GM23338 (cell line): ENCODE measurements at regions not wholly inside any gene's neighbourhood (a gene's known extent, or its start where the extent isn't known, plus 50 kb on each side); places are given as distances from the start of the nearest gene placed in this dataset.

Experiments used
- ATAC-seq: fragments of 200-7000 bp; cut with Tn5 transposase; 3 replicates; pipeline ENCODE4 v1.9.1; 2020
- DNase-seq: peaks from one replicate; pipeline ENCODE4 v3.0.0-alpha.2; 2015; ENCODE audit warnings: low spot score
- H2AFZ ChIP-seq: fragments of 200-600 bp; sonication (generic); 2 replicates; pipeline ENCODE4 v1.8.0; 2016; ENCODE audit warnings: antibody characterized with exemption, mild to moderate bottlenecking, moderate library complexity
- H3F3A ChIP-seq: fragments of 200-600 bp; sonication (generic); replicated peaks from 2 replicates; pipeline ENCODE4 v1.8.0; 2017; ENCODE audit warnings: antibody characterized with exemption, mixed run types, low read depth
- H3K27ac ChIP-seq: fragments of 200-600 bp; sonication (generic); 2 replicates; pipeline ENCODE4 v1.6.1; 2016; ENCODE audit warnings: low read depth
- H3K27me3 ChIP-seq: fragments of 200-600 bp; sonication (generic); 2 replicates; pipeline ENCODE4 v1.8.0; 2016; ENCODE audit warnings: mild to moderate bottlenecking, mixed run types, moderate library complexity; ENCODE audit not compliant: insufficient read depth
- H3K36me3 ChIP-seq: fragments of 200-600 bp; sonication (generic); 2 replicates; pipeline ENCODE4 v1.8.0; 2016; ENCODE audit warnings: mild to moderate bottlenecking; ENCODE audit not compliant: insufficient read depth
- H3K4me1 ChIP-seq: fragments of 200-600 bp; sonication (generic); 2 replicates; pipeline ENCODE4 v1.8.0; 2016; ENCODE audit warnings: mild to moderate bottlenecking, moderate library complexity; ENCODE audit not compliant: insufficient read depth
- H3K4me2 ChIP-seq: fragments of 200-600 bp; sonication (generic); 2 replicates; pipeline ENCODE4 v1.7.1; 2017; ENCODE audit warnings: mixed run types
- H3K4me3 ChIP-seq: fragments of 200-600 bp; sonication (generic); 2 replicates; pipeline ENCODE4 v1.6.1; 2016; ENCODE audit warnings: mixed run types
- H3K79me2 ChIP-seq: fragments of 200-600 bp; sonication (generic); replicated peaks from 2 replicates; pipeline ENCODE4 v1.8.0; 2017; ENCODE audit warnings: mild to moderate bottlenecking; ENCODE audit not compliant: insufficient read depth
- H3K9me2 ChIP-seq: fragments of 200-600 bp; sonication (generic); 2 replicates; pipeline ENCODE4 v1.8.0; 2017; ENCODE audit not compliant: insufficient read depth
- H4K20me1 ChIP-seq: fragments of 200-600 bp; sonication (generic); replicated peaks from 2 replicates; pipeline ENCODE4 v1.8.0; 2017; ENCODE audit warnings: mild to moderate bottlenecking; ENCODE audit not compliant: insufficient read depth
- H3K27ac Mint-ChIP-seq: 2 replicates; pipeline ENCODE4 v1.8.0; 2020; ENCODE audit warnings: inconsistent platforms, mild to moderate bottlenecking, moderate library complexity, mixed read lengths
- H3K27me3 Mint-ChIP-seq: 3 replicates; pipeline ENCODE4 v1.8.0; 2022; ENCODE audit warnings: low read depth, mild to moderate bottlenecking, moderate library complexity, mixed read lengths, inconsistent platforms; ENCODE audit not compliant: insufficient read depth, poor library complexity
- H3K36me3 Mint-ChIP-seq: 3 replicates; pipeline ENCODE4 v1.8.0; 2021; ENCODE audit warnings: low read depth, mild to moderate bottlenecking, inconsistent platforms, moderate library complexity, mixed read lengths
- H3K4me1 Mint-ChIP-seq: 3 replicates; pipeline ENCODE4 v1.8.0; 2020; ENCODE audit warnings: mild to moderate bottlenecking, inconsistent platforms, mixed read lengths
- H3K4me3 Mint-ChIP-seq: 3 replicates; pipeline ENCODE4 v1.8.0; 2021; ENCODE audit warnings: moderate library complexity, mild to moderate bottlenecking, inconsistent platforms, mixed read lengths
- H3K9me3 Mint-ChIP-seq: 3 replicates; pipeline ENCODE4 v1.8.0; 2020; ENCODE audit warnings: moderate library complexity, mild to moderate bottlenecking, inconsistent platforms, mixed read lengths
- CREB1 ChIP-seq: fragments of 250-450 bp; sonication (Bioruptor Pico); IDR thresholded peaks from 2 replicates; pipeline ENCODE4 v1.5.0; 2020; ENCODE audit warnings: low read depth, mild to moderate bottlenecking, moderate library complexity
- CTCF ChIP-seq, 2 experiments: fragments of 200-600 bp in 1 of 2; sonication (generic) in 1 of 2; conservative IDR thresholded peaks; 2 replicates each; pipeline versions ENCODE4 v1.5.1 to v1.6.1; 2016 to 2017; ENCODE audit warnings: antibody characterized with exemption in 2 of 2, low read depth in 2 of 2, mild to moderate bottlenecking in 2 of 2, moderate library complexity in 1 of 2
- EZH2 ChIP-seq: fragments of 200-600 bp; sonication (generic); IDR thresholded peaks from one replicate; pipeline ENCODE4 v1.8.0; 2017; ENCODE audit warnings: antibody characterized with exemption, mild to moderate bottlenecking, low read depth; ENCODE audit not compliant: unreplicated experiment
- EZH2phosphoT487 ChIP-seq: fragments of 200-600 bp; sonication (generic); IDR thresholded peaks from one replicate; pipeline ENCODE4 v1.8.1; 2018; ENCODE audit warnings: antibody characterized with exemption; ENCODE audit not compliant: unreplicated experiment
- JUNB ChIP-seq: IDR thresholded peaks from one replicate; pipeline ENCODE4 v1.6.1; 2016; ENCODE audit warnings: antibody characterized with exemption; ENCODE audit not compliant: unreplicated experiment
- NANOG ChIP-seq: IDR thresholded peaks from 2 replicates; pipeline ENCODE4 v1.6.1; 2016; ENCODE audit warnings: antibody characterized with exemption, borderline replicate concordance
- POLR2AphosphoS5 ChIP-seq: IDR thresholded peaks from 2 replicates; pipeline ENCODE4 v1.6.1; 2016; ENCODE audit warnings: antibody characterized with exemption, low read depth
- REST ChIP-seq: IDR thresholded peaks from one replicate; pipeline ENCODE4 v1.6.1; 2018; ENCODE audit warnings: antibody characterized with exemption; ENCODE audit not compliant: unreplicated experiment
- STAT1 ChIP-seq: IDR thresholded peaks from one replicate; pipeline ENCODE4 v1.6.1; 2016; ENCODE audit warnings: antibody characterized with exemption; ENCODE audit not compliant: unreplicated experiment
- ZNF114 ChIP-seq: fragments of 250-450 bp; sonication (Bioruptor Pico); IDR thresholded peaks from 2 replicates; pipeline ENCODE4 v1.5.0; 2020; ENCODE audit warnings: mild to moderate bottlenecking, moderate library complexity
- ZNF331 ChIP-seq: fragments of 250-450 bp; sonication (Bioruptor Pico); IDR thresholded peaks from 2 replicates; pipeline ENCODE4 v1.5.0; 2020; ENCODE audit warnings: low read depth, mild to moderate bottlenecking, moderate library complexity
- TF ChIP-seq, protein P1 (sequence below): fragments of 250-450 bp; sonication (Bioruptor Pico); IDR thresholded peaks from 2 replicates; pipeline ENCODE4 v1.5.0; 2020; ENCODE audit warnings: mild to moderate bottlenecking, moderate library complexity
- TF ChIP-seq, protein P2 (sequence below): IDR thresholded peaks from 2 replicates; pipeline ENCODE4 v1.6.1; 2016; ENCODE audit warnings: antibody characterized with exemption

DNA sequence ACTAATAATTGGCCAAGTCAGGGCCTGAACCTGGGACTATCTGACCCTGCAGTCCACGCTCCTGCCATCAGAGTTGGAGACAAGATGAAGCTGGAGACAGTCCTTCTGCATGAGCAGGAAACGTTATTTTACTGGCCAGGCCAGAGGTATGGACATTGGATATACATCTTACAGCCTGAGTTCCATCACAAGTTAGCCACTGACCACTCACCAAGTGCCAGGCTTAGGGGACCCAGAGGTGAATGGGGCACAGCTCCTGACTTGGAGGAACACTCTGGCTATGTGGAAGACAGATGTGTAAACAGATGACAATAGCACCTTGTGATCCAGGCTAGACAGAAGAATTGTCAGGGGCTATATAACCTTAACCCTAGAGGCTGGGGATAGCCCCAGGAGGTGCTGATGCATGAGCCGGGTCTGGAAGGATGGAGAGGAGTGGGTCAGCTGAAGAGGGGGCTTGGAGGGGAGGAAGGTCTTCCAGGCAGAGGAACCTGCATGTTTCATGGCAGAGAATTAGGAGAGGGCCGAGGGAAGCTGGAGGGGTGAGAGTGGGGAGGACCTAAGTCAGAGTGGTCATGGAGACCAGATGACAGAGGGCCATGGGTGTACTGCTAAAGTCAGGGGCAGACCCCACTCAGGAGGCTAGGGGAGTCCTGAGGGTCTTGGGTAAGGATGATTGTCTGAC, 52.5 kb upstream of the DMRTB1 start:
- TF ChIP-seq JUNB (no peak), CREB1 (CRISPR knock-in tag) (no peak), POLR2AphosphoS5 (no peak), NANOG (no peak), EZH2phosphoT487 (no peak), ZNF114 (no peak), EZH2 (no peak), REST (no peak), CTCF (conservative IDR thresholded peaks at IDR 0.05; ENCODE audit: low read depth in 2 of 2) (no peak), STAT1 (no peak), ZNF331 (CRISPR knock-in tag) (no peak)
- TF ChIP-seq, protein P1, sequence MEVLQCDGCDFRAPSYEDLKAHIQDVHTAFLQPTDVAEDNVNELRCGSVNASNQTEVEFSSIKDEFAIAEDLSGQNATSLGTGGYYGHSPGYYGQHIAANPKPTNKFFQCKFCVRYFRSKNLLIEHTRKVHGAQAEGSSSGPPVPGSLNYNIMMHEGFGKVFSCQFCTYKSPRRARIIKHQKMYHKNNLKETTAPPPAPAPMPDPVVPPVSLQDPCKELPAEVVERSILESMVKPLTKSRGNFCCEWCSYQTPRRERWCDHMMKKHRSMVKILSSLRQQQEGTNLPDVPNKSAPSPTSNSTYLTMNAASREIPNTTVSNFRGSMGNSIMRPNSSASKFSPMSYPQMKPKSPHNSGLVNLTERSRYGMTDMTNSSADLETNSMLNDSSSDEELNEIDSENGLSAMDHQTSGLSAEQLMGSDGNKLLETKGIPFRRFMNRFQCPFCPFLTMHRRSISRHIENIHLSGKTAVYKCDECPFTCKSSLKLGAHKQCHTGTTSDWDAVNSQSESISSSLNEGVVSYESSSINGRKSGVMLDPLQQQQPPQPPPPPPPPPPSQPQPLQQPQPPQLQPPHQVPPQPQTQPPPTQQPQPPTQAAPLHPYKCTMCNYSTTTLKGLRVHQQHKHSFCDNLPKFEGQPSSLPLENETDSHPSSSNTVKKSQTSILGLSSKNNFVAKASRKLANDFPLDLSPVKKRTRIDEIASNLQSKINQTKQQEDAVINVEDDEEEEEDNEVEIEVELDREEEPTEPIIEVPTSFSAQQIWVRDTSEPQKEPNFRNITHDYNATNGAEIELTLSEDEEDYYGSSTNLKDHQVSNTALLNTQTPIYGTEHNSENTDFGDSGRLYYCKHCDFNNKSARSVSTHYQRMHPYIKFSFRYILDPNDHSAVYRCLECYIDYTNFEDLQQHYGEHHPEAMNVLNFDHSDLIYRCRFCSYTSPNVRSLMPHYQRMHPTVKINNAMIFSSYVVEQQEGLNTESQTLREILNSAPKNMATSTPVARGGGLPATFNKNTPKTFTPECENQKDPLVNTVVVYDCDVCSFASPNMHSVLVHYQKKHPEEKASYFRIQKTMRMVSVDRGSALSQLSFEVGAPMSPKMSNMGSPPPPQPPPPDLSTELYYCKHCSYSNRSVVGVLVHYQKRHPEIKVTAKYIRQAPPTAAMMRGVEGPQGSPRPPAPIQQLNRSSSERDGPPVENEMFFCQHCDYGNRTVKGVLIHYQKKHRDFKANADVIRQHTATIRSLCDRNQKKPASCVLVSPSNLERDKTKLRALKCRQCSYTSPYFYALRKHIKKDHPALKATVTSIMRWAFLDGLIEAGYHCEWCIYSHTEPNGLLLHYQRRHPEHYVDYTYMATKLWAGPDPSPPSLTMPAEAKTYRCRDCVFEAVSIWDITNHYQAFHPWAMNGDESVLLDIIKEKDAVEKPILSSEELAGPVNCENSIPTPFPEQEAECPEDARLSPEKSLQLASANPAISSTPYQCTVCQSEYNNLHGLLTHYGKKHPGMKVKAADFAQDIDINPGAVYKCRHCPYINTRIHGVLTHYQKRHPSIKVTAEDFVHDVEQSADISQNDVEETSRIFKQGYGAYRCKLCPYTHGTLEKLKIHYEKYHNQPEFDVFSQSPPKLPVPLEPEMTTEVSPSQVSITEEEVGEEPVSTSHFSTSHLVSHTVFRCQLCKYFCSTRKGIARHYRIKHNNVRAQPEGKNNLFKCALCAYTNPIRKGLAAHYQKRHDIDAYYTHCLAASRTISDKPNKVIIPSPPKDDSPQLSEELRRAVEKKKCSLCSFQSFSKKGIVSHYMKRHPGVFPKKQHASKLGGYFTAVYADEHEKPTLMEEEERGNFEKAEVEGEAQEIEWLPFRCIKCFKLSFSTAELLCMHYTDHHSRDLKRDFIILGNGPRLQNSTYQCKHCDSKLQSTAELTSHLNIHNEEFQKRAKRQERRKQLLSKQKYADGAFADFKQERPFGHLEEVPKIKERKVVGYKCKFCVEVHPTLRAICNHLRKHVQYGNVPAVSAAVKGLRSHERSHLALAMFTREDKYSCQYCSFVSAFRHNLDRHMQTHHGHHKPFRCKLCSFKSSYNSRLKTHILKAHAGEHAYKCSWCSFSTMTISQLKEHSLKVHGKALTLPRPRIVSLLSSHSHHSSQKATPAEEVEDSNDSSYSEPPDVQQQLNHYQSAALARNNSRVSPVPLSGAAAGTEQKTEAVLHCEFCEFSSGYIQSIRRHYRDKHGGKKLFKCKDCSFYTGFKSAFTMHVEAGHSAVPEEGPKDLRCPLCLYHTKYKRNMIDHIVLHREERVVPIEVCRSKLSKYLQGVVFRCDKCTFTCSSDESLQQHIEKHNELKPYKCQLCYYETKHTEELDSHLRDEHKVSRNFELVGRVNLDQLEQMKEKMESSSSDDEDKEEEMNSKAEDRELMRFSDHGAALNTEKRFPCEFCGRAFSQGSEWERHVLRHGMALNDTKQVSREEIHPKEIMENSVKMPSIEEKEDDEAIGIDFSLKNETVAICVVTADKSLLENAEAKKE (CRISPR knock-in tag): no peak
- TF ChIP-seq, protein P2, sequence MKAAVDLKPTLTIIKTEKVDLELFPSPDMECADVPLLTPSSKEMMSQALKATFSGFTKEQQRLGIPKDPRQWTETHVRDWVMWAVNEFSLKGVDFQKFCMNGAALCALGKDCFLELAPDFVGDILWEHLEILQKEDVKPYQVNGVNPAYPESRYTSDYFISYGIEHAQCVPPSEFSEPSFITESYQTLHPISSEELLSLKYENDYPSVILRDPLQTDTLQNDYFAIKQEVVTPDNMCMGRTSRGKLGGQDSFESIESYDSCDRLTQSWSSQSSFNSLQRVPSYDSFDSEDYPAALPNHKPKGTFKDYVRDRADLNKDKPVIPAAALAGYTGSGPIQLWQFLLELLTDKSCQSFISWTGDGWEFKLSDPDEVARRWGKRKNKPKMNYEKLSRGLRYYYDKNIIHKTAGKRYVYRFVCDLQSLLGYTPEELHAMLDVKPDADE: no peak
- Mint-ChIP-seq H3K27me3 (peaks cover 14% of the 10 kb centered on the region), H3K4me3 (no peak overlapping the region)

More for the DNA sequence above, 52.5 kb upstream of the DMRTB1 start:
- H3K9me2 ChIP-seq: no peaks in the 10 kb centered on the region; the same call in 1 of the 2 replicates
- no peak overlapping the region for H3K27ac ChIP-seq
- Mint-ChIP-seq H3K27ac (no peak overlapping the region), H3K4me1 (peaks cover 20% of the 10 kb centered on the region), H3K9me3 (peaks cover 14% of the 10 kb centered on the region), H3K36me3 (peaks cover 13% of the 10 kb centered on the region)
- no peaks in the 10 kb centered on the region for H4K20me1 ChIP-seq
- H3K4me2 ChIP-seq: no peak overlapping the region
- H3K4me1 ChIP-seq: 0 out of 2 replicates have a peak, but pooled peaks cover 3% of the 10 kb centered on the region
- H3K79me2 ChIP-seq: no peaks in the 10 kb centered on the region
- H3F3A ChIP-seq: no peaks in the 10 kb centered on the region
- no peak for DNase-seq
- H3K4me3 ChIP-seq: no peak overlapping the region
- H3K27me3 ChIP-seq: no peaks in the 10 kb centered on the region
- H2AFZ ChIP-seq: no peak overlapping the region
- ATAC-seq: no peak
- no peaks in the 10 kb centered on the region for H3K36me3 ChIP-seq
